Prostate gland (tissue), 2 donors: ENCODE measurements at regions not wholly inside any gene's neighbourhood (a gene's known extent, or its start where the extent isn't known, plus 50 kb on each side); places are given as distances from the start of the nearest gene placed in this dataset.

ENCODE experiments used
- DNase-seq: peaks from one replicate; pipeline ENCODE4 v3.0.0-alpha.2; 2019; ENCODE audit warnings: low spot score
- H3K27ac ChIP-seq, 2 donors: fragments of 200-600 bp; sonication (generic); 2 replicates each; pipeline ENCODE4 v1.5.1; 2017 to 2019
- H3K27me3 ChIP-seq: fragments of 200-600 bp; sonication (generic); replicated peaks from 2 replicates; pipeline ENCODE4 v1.5.1; 2019; ENCODE audit not compliant: insufficient read depth
- H3K36me3 ChIP-seq, 2 donors: fragments of 200-600 bp; sonication (generic); 1 replicate in 1 of 2; 2 replicates in 1 of 2; pipeline versions ENCODE4 v1.5.1 to v1.8.1; 2017 to 2019
- H3K4me1 ChIP-seq: fragments of 200-600 bp; sonication (generic); replicated peaks from 2 replicates; pipeline ENCODE4 v1.5.1; 2019
- H3K4me3 ChIP-seq, 2 donors: fragments of 200-600 bp; sonication (generic); 2 replicates each; pipeline ENCODE4 v1.5.1; 2017 to 2019
- H3K9me3 ChIP-seq: fragments of 200-600 bp; sonication (generic); 2 replicates; pipeline ENCODE4 v1.5.1; 2017
- CTCF ChIP-seq, 4 experiments: fragments of 200-600 bp in 2 of 4; fragments of 450-650 bp in 2 of 4; sonication (generic) in 2 of 4; IDR thresholded peaks; 1 replicate in 3 of 4; 2 replicates in 1 of 4; pipeline ENCODE4 v1.5.1; 2016 to 2019; ENCODE audit warnings: antibody characterized with exemption in 4 of 4, mild to moderate bottlenecking in 2 of 4, moderate library complexity in 2 of 4
- POLR2A ChIP-seq: fragments of 450-650 bp; IDR thresholded peaks from one replicate; pipeline ENCODE4 v1.6.1; 2016; ENCODE audit warnings: antibody characterized with exemption, mild to moderate bottlenecking
- POLR2AphosphoS5 ChIP-seq: sonication (generic); formaldehyde crosslinking; IDR thresholded peaks from one replicate; pipeline ENCODE4 v1.6.1; 2017; ENCODE audit warnings: antibody characterized with exemption
- WGBS: methylation state at CpG from one replicate; pipeline ENCODE4 v1.1.5; 2018; 5-methylcytosine and 5-hydroxymethylcytosine counted together
- intact Hi-C: fragments of 100-400 bp; cut with DNase I; formaldehyde crosslinking; loops from one replicate; pipeline ENCODE4 v1.14.2; 2022

DNA sequence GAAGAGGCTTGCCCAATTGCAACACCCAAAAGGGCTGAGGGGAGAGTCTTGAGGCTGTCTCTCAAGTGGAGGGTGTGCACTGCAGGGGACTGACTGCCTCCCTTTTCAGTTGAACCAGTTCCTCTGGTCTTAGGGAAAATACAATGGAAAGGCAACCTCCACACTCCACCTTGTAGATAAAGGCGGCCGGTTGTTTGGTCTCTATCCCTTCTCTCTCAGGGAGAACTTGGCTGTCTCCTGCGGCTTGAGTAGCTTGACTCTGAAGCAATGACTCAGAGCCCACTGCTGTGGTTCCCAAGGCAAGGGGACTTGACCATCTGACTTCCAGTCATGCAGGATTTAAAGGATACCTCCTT, 143.2 kb upstream of the UMPS start:
- H3K4me3 ChIP-seq, result no peak overlapping the region
- no peak overlapping the region for H3K27ac ChIP-seq
- no peaks in the 10 kb centered on the region for H3K27me3 ChIP-seq
- intact Hi-C loops, result no loop called here
- 68% methylated on average over 3 of the region's 3 CpGs for WGBS
- no peaks in the 10 kb centered on the region for H3K9me3 ChIP-seq
- no peaks in the 10 kb centered on the region for H3K36me3 ChIP-seq
- TF ChIP-seq POLR2AphosphoS5 (no peak), POLR2A (no peak), CTCF (IDR thresholded peaks at IDR 0.05) (no peak)
- DNase-seq, result no peak
- H3K4me1 ChIP-seq, result no peaks in the 10 kb centered on the region

DNA sequence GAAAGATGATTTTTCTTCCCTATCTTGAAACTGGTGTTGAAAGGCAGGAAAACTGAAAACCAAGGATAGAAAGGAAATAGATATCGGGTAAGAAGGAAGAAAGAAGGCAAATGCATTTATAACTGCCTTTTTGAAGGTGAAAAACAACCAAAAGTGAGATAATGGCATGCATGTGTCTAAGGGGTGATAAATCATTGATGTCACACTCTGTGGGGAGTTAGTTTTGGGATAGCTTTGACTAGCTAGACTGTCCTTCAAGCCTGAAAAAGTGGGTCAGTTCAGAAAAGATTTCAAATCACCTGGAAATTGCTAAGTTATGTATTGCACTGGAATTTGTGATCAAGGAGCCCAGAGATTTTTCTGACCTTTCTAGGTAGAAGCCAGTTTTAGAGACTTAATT, 142.2 kb upstream of the UMPS start:
- Histone ChIP-seq H3K9me3 (no peaks in the 10 kb centered on the region), H3K27ac (no peak overlapping the region), H3K4me1 (no peaks in the 10 kb centered on the region), H3K27me3 (no peaks in the 10 kb centered on the region), H3K4me3 (no peak overlapping the region), H3K36me3 (no peaks in the 10 kb centered on the region)
- 86% methylated on average over 1 of the region's 1 CpG for WGBS
- intact Hi-C loops, result no loop called here
- TF ChIP-seq POLR2AphosphoS5, result no peak
- DNase-seq, result no peak

DNA sequence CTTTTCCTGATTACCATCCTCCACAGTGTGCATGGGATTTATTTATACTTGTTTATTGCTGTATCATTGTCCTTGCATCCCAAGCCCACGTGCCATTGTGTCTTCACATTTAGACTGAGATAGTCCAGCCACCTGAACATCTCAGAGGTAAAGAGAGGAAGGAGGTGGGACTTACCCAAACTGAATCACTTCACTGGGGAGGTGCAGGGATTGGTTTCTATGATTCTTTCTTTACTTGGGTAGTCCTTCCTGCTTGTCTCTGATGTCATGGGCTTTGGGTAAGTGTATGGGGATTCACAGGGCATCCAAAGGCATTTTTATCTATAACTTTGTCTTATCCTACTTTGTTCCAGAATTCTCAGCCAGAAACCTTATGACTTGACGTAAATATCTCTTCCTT, 141.5 kb upstream of the UMPS start:
- intact Hi-C loops, result no loop called here
- DNase-seq, result no peak
- no peaks in the 10 kb centered on the region for H3K36me3 ChIP-seq
- H3K4me3 ChIP-seq, result no peak overlapping the region
- WGBS, result 98% methylated on average over 2 of the region's 2 CpGs
- H3K4me1 ChIP-seq, result no peaks in the 10 kb centered on the region
- no peaks in the 10 kb centered on the region for H3K9me3 ChIP-seq
- no peak overlapping the region for H3K27ac ChIP-seq
- TF ChIP-seq CTCF (IDR thresholded peaks at IDR 0.05) (no peak), POLR2A (no peak), POLR2AphosphoS5 (no peak)
- no peaks in the 10 kb centered on the region for H3K27me3 ChIP-seq

DNA sequence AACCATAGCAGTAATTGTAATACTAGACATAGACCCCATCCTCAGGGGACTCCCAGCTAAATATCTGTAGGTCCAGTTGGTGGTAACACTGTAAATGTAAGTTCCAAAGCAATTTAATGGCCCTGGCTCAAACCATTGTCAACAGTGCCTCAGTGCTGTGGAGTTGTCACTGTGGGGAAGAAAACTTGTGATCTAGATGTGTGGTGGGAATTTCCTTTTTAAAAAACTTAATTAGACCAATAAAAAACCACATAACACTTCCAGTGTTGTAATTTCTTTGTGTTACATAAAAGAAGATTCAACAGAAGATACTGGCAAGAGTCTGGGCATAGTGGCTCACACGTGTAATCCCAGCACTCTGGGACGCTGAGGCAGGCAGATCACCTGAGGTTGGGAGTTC, 138.6 kb upstream of the UMPS start:
- Histone ChIP-seq H3K4me1 (no peaks in the 10 kb centered on the region), H3K4me3 (no peak overlapping the region), H3K36me3 (no peaks in the 10 kb centered on the region), H3K27me3 (no peaks in the 10 kb centered on the region), H3K9me3 (no peaks in the 10 kb centered on the region), H3K27ac (no peak overlapping the region)
- no peak for TF ChIP-seq CTCF (IDR thresholded peaks at IDR 0.05)
- no peak for TF ChIP-seq POLR2A
- no peak for TF ChIP-seq POLR2AphosphoS5
- DNase-seq, result no peak
- intact Hi-C loops, result no loop called here
- WGBS, result 42% methylated on average over 2 of the region's 2 CpGs

- no peak overlapping the region for H3K4me3 ChIP-seq
- H3K36me3 ChIP-seq, result no peaks in the 10 kb centered on the region
- no peaks in the 10 kb centered on the region for H3K4me1 ChIP-seq
- no peaks in the 10 kb centered on the region for H3K9me3 ChIP-seq
- TF ChIP-seq POLR2AphosphoS5, result peak; percentile 77
- no peak for TF ChIP-seq POLR2A
- WGBS, result 49% methylated on average over 3 of the region's 3 CpGs
- H3K27ac ChIP-seq, result no peak overlapping the region
- peak; percentile 49 for DNase-seq
- intact Hi-C loops, result no loop called here
- H3K27me3 ChIP-seq, result no peaks in the 10 kb centered on the region
These were observed 137.4 kb upstream of the UMPS start for GRCh38 chr3:124592658-124593441.

DNA sequence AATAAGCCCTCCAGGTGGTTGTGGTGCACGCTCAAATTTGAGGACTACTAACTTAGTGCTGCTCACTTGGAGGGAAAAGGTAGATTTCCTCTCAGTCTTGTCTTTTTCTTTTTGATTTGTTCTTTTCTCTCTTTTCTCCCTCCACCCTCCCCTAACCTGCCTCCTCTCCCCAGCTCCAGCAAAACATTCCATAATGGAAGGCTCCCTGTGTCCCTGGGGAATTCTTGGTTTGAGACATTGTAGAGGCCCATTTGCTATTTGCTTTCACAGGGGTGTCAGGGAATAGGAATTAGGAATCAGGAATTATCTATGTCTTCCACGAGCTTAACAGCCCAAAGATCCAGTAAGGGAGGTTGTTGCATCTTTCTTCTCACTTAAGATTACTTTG, 136.8 kb upstream of the UMPS start:
- Histone ChIP-seq H3K4me1 (no peaks in the 10 kb centered on the region), H3K4me3 (no peak overlapping the region), H3K36me3 (no peaks in the 10 kb centered on the region), H3K9me3 (no peaks in the 10 kb centered on the region), H3K27me3 (no peaks in the 10 kb centered on the region), H3K27ac (no peak overlapping the region)
- 70% methylated on average over 2 of the region's 2 CpGs for whole genome bisulfite sequencing
- intact Hi-C loops, result no loop called here
- no peak for DNase-seq
- TF ChIP-seq CTCF (IDR thresholded peaks at IDR 0.05) (no peak), POLR2AphosphoS5 (no peak), POLR2A (no peak)
